HG03432 (cell line): ENCODE measurements at regions not wholly inside any gene's neighbourhood (a gene's known extent, or its start where the extent isn't known, plus 50 kb on each side); places are given as distances from the start of the nearest gene placed in this dataset.
"Not testable (repeated sequence)": the region's sequence is repeated elsewhere in the genome, so short reads cannot be mapped to it uniquely, and the experiment has no call there.

Experiments
- ATAC-seq: cut with Tn5 transposase; IDR thresholded peaks from one replicate; pipeline ENCODE4 v1.9.1; 2021; ENCODE audit warnings: mild to moderate bottlenecking, moderate library complexity; ENCODE audit not compliant: unreplicated experiment

DNA sequence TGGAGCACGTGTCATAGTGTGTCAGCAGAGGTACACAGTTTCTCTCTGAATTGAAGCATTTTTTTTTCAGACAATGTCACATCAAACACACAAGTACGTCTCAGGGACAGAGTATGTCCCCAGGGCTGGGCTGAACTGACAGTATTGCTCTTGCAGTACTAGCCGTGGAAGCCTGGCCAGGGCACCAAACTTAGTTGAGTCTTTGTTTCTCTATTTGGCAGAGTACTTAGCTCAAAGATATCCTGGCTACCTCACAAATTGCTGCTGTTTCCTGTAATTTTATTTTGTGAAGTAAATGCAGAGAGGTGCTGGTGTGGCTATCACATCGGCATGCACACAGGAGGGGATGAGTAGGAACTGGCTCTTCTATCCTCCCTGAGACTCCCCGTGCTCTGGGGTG is 691.6 kb upstream of the HS6ST1 start:
- ATAC-seq: no peak

- ATAC-seq: no peak
These were observed 692.9 kb upstream of the HS6ST1 start for GRCh38 chr2:129011466-129012061.

- ATAC-seq: no peak
These were observed 695.8 kb upstream of the HS6ST1 start for GRCh38 chr2:129014432-129014831.

DNA sequence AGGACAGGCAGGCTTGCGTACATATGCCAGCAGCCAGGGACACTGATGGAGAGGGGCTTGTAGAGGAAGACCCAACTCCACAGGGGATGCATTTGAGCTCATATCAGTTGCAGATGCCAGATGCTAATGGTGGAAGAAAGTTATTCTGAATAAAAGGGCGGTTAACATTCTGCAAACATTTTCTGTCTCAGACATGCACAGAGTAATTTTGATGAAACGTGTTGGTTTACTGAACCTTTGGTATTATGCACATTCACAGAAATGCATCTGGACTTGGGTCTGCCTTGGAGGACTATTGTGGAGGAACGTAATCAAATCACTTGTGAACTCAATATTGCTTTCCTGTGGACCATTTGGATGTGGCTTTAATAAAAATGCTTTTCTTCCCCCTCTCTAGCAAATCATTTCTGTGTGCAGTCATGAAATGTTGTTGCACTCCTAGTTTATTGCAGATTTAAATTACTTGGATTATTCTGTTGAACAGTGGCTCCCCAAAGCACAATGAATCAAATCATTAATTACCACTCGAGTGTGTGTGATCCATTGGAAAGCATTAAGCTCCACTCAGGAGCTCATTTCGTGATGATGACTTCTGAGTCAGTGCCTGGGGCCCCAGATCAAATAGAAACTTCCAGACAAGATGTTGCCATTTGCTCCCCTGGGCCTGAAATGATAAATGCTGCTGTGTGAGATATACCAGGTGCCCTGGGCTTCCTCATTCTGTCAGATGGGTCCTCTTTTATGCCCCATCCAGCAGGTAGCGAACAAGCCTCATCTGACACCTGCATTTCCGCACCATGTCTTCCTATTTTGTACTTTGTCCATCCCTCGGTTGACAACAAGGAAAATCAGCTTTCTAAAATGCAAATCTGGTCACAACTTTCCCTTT is 697.0 kb upstream of the HS6ST1 start:
- ATAC-seq: no peak

DNA sequence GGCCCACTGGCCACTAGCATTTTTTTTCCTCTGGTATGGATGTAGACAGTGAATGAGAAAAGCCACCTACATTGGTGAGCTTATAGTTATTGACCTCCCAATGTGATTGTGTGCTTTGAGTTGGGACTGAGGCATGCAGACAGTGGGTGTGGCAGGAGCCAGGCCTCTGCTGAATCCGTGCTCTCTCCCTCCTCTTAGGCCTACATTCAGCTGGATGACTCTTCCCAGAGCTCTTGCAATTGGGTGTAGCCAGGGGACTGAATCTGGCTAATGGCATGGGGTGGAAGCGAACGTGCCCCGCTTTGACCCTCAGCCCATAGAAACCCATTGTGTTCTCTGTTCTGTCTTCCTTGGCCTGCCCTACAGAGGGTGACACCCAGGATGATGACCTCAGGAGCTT is 698.3 kb upstream of the HS6ST1 start:
- ATAC-seq: no peak

DNA sequence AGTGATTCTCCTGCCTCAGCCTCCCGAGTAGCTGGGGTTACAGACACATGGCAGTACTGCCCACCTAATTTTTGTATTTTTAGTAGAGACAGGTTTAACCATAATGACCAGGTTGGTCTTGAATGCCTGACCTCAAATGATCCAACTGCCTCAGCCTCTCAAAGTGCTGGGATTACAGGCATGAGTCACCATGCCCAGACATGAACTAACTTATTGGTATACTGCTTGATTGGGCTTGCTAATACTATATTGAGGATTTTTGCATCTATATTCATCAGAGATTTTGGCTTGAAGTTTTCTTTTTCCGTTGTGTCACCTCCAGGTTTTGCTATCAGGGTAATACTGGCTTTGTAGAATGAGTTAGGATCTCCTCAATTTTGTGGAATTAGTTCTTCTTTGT is 706.1 kb upstream of the HS6ST1 start:
- no peak for ATAC-seq

DNA sequence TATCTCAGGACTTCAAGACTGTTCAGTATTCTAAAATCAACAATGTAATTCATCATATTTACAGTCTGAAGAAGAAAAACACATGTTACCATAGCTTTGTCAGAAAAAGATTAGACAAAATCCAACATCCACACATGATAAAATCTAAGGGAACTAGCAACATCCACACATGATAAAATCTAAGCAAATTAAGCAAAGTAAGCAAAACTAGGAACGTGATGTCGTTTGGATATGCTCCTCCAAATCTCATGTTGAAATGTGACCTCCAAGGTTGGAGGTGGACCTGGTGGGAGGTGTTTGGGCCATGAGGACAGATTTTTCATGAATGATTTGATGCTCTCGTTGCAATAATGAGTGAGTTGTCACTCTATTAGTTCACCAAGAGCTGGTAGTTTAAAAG is 717.3 kb upstream of the HS6ST1 start:
- no peak for ATAC-seq

DNA sequence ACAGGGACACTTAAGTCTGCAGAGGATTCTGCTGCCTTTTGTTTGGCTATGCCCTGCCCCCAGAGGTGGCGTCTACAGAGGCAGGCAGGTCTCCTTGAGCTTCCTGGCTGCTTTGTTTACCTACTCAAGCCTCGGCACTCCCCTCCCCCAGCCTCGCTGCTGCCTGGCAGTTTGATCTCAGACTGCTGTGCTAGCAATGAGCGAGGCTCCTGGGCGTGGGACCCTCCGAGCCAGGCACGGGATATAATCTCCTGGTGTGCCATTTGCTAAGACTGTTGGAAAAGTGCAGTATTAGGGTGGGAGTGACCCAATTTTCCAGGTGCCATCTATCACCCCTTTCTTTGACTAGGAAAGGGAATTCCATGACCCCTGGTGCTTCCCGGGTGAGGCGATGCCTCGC is 725.0 kb upstream of the HS6ST1 start:
- ATAC-seq: not testable (repeated sequence)

GRCh38 chr2:129046475-129046874 is 727.8 kb upstream of the HS6ST1 start:
- ATAC-seq: not testable (repeated sequence)

GRCh38 chr2:129050101-129050500 is 731.4 kb upstream of the HS6ST1 start:
- ATAC-seq: no peak

GRCh38 chr2:129055242-129055641 is 736.6 kb upstream of the HS6ST1 start:
- no peak for ATAC-seq

GRCh38 chr2:129055824-129056223 is 737.2 kb upstream of the HS6ST1 start:
- ATAC-seq: no peak

- no peak for ATAC-seq
These were observed 737.8 kb upstream of the HS6ST1 start for GRCh38 chr2:129056309-129056958.

- no peak for ATAC-seq
These were observed 738.3 kb upstream of the HS6ST1 start for GRCh38 chr2:129056959-129057317.

DNA sequence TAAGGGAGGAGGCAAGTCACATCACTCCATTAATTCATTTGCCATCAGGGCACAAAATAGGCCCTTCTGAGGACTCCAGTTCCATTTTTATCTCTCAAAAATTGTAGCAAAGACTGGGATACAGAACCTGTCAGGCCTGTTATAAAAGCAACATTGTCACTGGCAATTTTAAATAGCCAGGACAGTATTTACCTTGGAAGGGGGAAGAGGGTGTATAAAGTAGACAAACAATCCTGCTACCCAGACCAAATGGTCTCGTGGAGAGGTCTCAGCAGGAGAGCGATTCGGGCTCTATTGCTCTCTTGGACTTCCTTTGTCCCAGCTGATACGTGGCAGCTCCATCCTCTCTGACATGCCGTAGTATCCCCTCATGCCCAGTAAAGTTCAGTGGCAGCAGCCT is 740.3 kb upstream of the HS6ST1 start:
- ATAC-seq: no peak

DNA sequence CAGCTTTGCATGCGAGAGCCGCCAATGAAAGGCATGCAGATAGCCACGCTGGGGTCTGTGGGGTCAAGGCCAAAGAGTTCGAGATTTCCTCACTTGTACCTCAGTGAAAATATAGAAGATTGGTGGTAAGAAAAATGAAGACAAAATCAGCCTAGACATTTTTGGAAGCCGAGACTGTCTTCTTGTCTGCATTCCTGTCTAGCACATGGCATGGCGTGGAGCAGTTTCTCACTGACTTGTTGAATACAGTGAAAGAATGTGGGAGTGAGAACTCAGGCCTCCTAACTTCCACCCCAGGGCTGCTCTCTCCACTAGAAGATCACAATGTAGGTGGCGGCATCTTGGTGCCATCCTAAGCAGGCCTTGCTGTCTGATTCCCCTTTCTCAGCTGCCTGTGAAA is 740.8 kb upstream of the HS6ST1 start:
- no peak for ATAC-seq

DNA sequence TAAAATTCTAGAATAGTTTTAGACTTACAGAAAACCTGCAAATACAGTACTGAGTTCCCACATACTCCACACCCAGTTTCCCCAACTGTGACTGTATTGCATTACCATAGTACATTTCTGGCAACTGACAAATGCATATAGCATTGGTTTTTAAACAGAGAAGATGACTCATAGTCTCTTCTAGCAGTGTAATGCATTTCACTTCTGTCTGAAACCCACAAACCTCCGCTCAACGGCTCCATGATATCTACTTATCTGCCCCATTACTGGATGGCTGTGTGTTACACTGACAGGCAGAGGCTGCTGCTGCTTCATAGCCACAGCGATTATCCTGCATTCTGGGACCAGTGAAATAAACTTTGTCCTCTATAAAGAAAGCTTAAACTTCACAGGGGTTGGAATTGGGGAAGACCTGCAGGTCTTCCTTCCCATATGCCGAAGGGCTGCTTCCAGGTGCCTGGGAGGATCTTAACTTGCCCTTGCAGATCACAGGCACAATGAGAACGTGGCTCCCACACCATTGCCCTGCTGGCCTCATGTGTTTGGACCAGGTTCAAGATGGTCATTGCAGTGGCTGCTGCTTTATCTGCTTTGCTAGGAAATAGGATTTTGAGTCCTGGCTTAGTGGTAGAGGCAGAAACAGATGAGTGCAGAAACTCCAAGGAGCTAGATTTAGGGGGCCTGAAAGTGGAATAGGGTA is 742.6 kb upstream of the HS6ST1 start:
- ATAC-seq: peak; percentile 97

GRCh38 chr2:129061769-129062121 is 743.1 kb upstream of the HS6ST1 start:
- no peak for ATAC-seq

DNA sequence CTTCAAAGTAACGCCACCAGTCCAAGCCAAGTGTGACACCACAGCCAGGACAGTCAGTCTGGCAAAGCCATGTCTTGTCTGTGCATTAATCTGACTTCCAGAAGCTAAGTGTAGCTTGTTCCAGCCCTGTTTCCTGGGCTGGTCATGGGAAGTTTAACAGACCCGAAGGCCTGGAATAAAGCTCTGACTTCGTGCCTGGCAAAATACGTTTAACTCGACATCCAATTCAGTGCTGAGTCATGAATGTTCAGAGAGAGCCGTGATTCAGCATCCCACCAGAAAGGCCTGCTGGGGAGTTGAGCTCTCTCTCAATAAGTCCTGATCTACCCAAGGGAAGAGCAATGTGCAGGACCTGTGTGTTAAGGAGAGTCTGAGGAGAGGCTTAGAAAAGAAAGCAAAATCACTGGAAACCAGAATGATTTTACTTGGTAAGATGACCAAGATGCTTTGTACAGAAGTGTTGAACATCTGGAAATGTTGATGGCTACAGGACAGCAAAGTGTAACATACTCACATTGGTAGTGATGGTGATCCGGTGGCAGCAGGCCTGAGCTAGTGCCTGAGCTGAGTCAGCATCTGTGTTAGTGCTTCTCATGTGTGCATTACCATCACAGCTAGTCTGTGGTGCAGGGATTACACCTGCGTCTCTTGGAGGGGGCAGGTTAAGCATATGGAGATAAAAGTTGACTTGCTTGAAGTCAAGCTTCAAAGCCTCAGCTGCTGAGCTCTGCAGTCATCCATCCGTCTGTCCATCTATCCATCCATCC is 743.7 kb upstream of the HS6ST1 start:
- no peak for ATAC-seq

GRCh38 chr2:129067070-129067469 is 748.4 kb upstream of the HS6ST1 start:
- no peak for ATAC-seq

GRCh38 chr2:129067953-129068352 is 749.3 kb upstream of the HS6ST1 start:
- no peak for ATAC-seq
